Mesodermal cell (in vitro differentiated cells): ENCODE measurements at regions not wholly inside any gene's neighbourhood (a gene's known extent, or its start where the extent isn't known, plus 50 kb on each side); places are given as distances from the start of the nearest gene placed in this dataset.

Experiments
- H3K27ac ChIP-seq: 2 replicates; pipeline ENCODE4 v1.7.0; 2013; ENCODE audit warnings: mild to moderate bottlenecking, low read depth, low read length, moderate library complexity; ENCODE audit not compliant: severe bottlenecking
- H3K36me3 ChIP-seq: 2 replicates; pipeline ENCODE4 v1.7.1; 2013; ENCODE audit warnings: mild to moderate bottlenecking, low read length, moderate library complexity; ENCODE audit not compliant: control insufficient read depth, insufficient read depth
- H3K4me1 ChIP-seq: one replicate; pipeline ENCODE4 v1.7.1; 2013; ENCODE audit warnings: mild to moderate bottlenecking, low read length; ENCODE audit not compliant: insufficient read depth, control insufficient read depth, poor library complexity, severe bottlenecking
- H3K4me3 ChIP-seq: 2 replicates; pipeline ENCODE4 v1.7.0; 2013; ENCODE audit warnings: low read length, control low read depth, mild to moderate bottlenecking; ENCODE audit not compliant: insufficient read depth, poor library complexity, severe bottlenecking; ENCODE audit errors: extremely low read depth
- H3K9me3 ChIP-seq: 2 replicates; pipeline ENCODE4 v1.7.1; 2013; ENCODE audit warnings: mild to moderate bottlenecking, low read length, moderate library complexity; ENCODE audit not compliant: control insufficient read depth
- WGBS, 2 experiments: methylation state at CpG; one replicate each; pipeline ENCODE4 v1.1.5; 2013; ENCODE audit warnings: missing lambda C conversion rate in 2 of 2; ENCODE audit not compliant: insufficient coverage in 2 of 2; 5-methylcytosine and 5-hydroxymethylcytosine counted together

DNA sequence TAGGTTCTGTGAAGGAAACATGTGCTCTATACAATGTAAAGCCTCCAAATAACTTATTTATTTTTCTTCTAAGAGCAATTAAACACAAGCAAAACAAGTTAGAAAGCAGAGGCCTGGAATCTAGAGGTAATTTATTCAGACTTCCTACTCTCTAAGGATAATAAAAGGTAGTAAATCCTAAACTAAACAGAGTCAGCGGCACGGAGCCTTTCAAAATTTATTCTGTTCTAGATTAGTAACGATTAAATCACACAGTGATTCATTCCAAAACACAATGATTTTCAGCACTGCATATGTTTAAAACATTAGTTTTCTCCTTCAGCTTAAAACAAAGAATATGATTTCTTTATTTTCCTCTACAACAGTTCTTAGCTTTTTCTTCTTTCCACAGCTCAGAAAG, 160.9 kb downstream of the FBXO15 start:
- H3K4me3 ChIP-seq, result no peak overlapping the region
- no peak overlapping the region for H3K27ac ChIP-seq
- peaks cover 10% of the 10 kb centered on the region for H3K9me3 ChIP-seq
- no peaks in the 10 kb centered on the region for H3K4me1 ChIP-seq
- no peaks in the 10 kb centered on the region for H3K36me3 ChIP-seq
- 83 to 88% methylated on average over 1 to 2 of the region's 3 CpGs for WGBS, 2 experiments

DNA sequence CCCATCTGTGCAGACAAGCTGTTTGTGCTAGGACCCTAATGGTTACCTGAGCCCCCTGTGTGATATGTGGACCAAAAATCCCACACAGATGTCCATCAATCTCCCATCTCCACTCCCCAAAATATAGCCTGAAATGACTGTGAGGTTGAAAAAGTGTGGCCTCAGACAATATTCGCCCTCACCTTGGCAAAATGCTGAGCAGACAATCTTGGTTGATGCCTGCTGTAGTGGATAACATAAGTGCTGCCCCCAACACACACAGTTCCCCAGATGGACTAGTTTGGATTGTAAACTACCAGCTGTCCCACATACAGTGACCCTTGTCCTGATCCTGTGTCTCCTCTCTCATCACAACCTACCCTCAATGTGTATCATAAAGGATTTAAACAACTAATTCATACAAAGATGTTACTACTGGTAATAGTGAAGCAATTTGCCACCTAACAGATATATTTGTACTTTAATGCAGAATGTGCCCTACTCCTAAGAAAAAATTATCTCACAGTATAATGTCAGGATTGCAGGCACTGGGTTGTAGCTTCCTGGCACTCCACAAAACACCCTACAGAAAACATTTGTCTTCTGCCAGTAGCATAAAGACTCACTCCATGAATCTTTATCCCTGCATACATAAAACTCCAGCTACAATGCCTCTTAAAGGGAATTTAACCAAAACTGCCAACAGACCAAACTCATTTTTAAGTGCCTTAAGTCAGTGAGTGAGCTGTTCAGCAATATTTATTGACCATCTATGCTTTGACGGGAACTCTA, 161.6 kb downstream of the FBXO15 start:
- peaks cover 10% of the 10 kb centered on the region for H3K9me3 ChIP-seq
- H3K4me1 ChIP-seq, result no peaks in the 10 kb centered on the region
- 79 to 92% methylated on average over 2 of the region's 2 CpGs for WGBS, 2 experiments
- no peak overlapping the region for H3K4me3 ChIP-seq
- no peaks in the 10 kb centered on the region for H3K36me3 ChIP-seq
- H3K27ac ChIP-seq, result no peak overlapping the region

DNA sequence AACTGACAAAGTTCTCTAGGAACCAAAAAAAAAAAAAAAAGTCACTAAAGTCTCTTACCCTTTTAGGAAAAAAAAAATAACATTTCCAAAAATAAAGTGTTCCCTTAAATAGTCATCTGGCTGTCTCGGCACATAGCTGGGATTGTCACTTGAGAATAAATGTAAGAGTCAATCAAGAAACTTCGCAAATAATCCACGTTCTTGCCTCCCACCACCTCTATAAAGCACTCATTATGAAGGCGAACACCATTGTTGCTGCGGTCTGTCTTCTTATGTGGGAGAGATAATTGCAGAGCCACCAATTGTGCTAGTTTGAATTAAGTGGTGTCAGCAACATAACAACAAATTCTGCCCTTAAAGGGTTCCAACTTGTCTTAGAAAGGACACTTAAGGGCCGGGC, 163.7 kb downstream of the FBXO15 start:
- Histone ChIP-seq H3K36me3 (no peaks in the 10 kb centered on the region), H3K4me1 (peaks cover 9% of the 10 kb centered on the region), H3K4me3 (no peak overlapping the region), H3K9me3 (peaks cover 10% of the 10 kb centered on the region), H3K27ac (no peak overlapping the region)
- WGBS, 2 experiments, result 80% methylated on average over 1 of the region's 6 CpGs

DNA sequence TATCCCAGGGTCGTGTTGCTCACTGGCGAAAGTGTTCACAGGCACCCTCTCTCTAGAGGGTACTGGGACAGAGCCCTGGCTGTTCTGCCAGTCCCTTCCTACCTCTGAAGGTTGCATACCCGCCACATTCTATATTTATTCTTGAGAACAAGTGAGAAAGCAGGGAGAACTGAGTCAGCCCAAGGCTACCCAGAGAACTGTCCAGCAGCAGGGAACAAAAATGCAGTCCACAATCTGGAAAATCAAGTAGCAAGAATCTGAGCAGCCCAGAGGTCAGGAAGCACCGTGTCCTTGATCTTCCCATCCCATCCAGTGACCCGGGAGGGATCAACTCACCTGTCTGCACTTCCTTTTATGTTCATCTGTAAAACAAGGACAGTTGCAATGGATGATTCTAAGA, 164.1 kb downstream of the FBXO15 start:
- Histone ChIP-seq H3K4me1 (peaks cover 9% of the 10 kb centered on the region), H3K4me3 (no peak overlapping the region), H3K36me3 (no peaks in the 10 kb centered on the region), H3K27ac (no peak overlapping the region), H3K9me3 (peaks cover 10% of the 10 kb centered on the region)
- WGBS, 2 experiments, result 85 to 93% methylated on average over 2 to 4 of the region's 5 CpGs

DNA sequence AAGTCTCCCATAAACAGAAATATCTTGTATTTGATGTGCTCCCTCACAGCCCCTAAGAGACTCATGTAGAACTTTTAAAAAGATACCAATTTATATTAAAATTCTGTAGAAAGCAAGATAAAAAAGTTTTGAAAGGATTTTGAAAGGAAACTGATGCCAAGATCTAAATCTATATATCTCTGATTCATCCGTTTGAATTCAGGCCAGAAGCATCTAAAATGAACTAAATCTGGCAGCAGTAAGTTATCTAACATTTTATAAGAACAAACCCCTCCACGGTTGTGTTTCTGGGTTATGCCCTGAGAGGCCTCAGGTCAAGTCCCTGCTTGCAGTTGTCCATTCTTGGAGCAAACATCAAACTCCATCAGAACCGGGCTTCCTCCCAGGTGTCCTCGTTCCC, 165.8 kb downstream of the FBXO15 start:
- Histone ChIP-seq H3K4me3 (no peak overlapping the region), H3K27ac (no peak overlapping the region), H3K36me3 (no peaks in the 10 kb centered on the region), H3K9me3 (no peaks in the 10 kb centered on the region), H3K4me1 (peaks cover 9% of the 10 kb centered on the region)
- WGBS, 2 experiments, result 79 to 89% methylated on average over 1 to 2 of the region's 4 CpGs

DNA sequence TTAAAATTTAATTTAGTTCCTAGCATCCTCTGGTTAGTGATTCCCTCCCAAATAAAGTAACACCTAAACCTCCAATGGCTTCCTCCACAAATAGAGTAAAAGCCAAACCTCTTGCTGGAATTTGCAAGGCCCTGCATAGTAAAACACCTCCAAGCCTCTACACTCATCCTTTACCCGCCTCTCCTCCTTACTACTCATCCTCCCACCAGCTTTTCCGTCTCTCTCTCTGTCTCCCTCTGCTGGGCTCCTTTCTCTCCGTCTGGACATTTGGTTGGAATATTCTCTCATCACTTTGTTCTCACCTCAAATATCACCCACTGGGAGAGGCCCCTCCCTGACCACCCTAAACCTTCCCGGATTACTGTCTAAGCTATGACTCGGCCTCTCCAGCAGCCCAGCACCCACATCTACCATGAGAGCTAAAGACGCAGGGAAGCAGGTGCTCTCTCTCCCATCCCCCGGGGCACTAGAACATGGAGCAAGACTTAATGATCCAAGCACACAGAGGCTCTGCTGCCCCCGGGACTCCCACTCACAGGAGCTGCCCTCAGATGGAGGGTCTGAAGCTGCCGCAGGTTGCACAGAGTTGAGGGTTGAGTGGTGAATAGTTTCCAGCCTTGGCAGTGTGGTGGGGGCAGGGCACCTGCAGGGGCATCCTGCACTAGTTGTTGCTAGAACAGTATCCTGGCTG, 167.2 kb downstream of the FBXO15 start:
- WGBS, 2 experiments, result 32 to 60% methylated on average over 4 to 6 of the region's 9 CpGs
- no peak overlapping the region for H3K27ac ChIP-seq
- no peak overlapping the region for H3K4me3 ChIP-seq
- H3K9me3 ChIP-seq, result no peaks in the 10 kb centered on the region
- peaks cover 9% of the 10 kb centered on the region for H3K4me1 ChIP-seq
- H3K36me3 ChIP-seq, result no peaks in the 10 kb centered on the region

DNA sequence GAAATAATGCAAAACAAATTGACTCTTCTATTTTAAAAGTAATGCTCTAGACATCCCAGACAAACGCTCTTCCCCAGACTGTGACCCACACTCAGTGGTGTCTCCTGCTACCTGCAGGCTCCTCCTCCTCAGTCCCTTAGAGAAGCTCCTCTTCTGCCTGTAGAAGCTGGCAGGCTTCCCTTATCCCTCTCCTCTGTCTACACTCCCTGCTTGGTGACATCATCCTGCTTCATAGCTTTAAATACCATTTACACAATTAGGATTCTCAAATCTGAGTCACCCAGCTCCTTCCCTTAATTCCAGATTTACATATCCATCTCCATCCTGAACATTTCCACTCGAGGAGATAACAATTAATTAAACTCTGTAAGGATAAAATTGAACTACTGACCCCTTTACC, 167.9 kb downstream of the FBXO15 start:
- WGBS, 2 experiments, result 90 to 94% methylated on average over 1 of the region's 2 CpGs
- Histone ChIP-seq H3K9me3 (no peaks in the 10 kb centered on the region), H3K36me3 (no peaks in the 10 kb centered on the region), H3K4me1 (peaks cover 9% of the 10 kb centered on the region), H3K4me3 (no peak overlapping the region), H3K27ac (no peak overlapping the region)

DNA sequence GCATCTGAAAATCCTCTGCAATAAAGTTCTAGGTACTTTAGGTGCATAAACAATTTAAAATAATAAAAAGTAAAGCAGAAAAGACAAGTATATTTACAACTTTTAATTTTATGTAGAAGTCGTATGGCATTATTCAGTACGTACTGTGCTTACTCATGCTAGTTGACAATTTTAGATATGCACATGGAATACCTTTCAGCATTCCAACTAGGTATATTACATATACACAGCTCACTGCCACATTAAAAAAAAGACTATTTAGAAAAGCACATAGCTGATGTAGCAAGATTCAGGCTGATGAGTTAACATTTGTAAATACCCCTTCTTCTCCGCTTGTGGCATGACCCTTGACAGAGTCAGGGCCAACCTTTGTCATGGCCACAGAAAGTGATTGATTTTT, 171.2 kb downstream of the FBXO15 start:
- no peaks in the 10 kb centered on the region for H3K36me3 ChIP-seq
- 100% methylated on average over 1 of the region's 3 CpGs for WGBS, 2 experiments
- no peak overlapping the region for H3K4me3 ChIP-seq
- peaks cover 9% of the 10 kb centered on the region for H3K4me1 ChIP-seq
- H3K27ac ChIP-seq, result no peak overlapping the region
- no peaks in the 10 kb centered on the region for H3K9me3 ChIP-seq

DNA sequence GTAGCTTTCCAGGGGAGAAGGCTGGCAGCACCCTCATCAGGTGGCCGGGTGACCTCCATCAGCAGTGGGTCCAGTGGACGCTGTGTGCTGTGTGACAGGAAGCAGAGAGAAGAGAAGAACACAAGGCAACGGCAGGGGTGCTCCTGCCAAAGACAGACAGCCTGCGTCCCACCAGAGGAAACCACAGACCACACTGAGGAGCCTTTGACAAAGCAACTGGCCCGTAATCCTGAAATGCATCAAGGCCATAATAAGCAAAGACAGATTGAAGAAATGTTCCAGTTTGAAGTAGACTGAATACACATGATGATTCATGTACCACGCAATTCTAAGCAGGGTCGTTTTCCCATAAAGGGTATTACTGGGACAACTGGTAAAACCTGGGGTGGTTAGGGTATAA, 172.4 kb downstream of the FBXO15 start:
- Histone ChIP-seq H3K4me3 (no peak overlapping the region), H3K27ac (no peak overlapping the region), H3K4me1 (peaks cover 6% of the 10 kb centered on the region), H3K9me3 (no peaks in the 10 kb centered on the region), H3K36me3 (no peaks in the 10 kb centered on the region)
- 85 to 94% methylated on average over 6 to 7 of the region's 7 CpGs for WGBS, 2 experiments

DNA sequence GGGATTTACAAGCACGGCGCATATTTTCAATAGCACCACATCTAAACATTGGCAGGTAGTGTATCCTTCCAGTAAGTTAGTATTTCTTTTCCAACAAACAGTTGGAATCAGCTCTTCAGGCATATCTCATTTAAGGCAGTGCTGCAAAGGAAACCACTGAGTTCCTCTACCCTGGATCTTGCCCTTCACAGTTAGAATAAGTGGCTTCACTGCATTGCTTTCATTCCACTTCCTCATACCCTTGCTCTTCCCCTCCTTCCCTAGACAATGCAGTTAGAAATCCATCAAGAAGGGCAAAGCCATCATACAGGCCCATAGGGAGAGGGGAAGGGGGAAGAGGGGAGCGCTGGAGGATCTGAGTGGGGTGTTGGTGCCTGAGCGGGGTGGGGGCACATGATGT, 173.7 kb downstream of the FBXO15 start:
- Histone ChIP-seq H3K4me1 (no peaks in the 10 kb centered on the region), H3K27ac (no peak overlapping the region)
- 95 to 100% methylated on average over 2 to 4 of the region's 4 CpGs for WGBS, 2 experiments

DNA sequence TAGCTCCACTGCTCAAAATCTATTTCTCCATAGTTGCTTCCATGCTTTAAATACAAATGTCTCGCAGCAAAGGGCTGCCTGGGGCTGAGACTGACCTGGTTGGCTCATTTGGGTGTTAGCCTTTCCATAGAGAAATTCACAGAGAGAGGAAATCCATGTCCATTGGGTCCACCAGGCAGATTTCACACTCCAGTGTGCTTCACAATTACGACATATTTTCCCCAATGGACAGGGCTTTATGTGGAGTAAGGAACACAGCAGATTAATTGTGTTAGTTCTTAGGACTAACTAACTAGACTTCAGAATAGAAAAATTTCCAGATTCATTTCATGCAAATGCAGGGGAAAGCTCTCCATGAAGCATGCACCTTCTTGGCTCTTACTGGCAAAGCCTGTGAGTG, 180.7 kb downstream of the FBXO15 start:
- no peaks in the 10 kb centered on the region for H3K9me3 ChIP-seq
- H3K27ac ChIP-seq, result no peak overlapping the region
- H3K36me3 ChIP-seq, result no peaks in the 10 kb centered on the region
- WGBS, 2 experiments, result 40% methylated on average over 1 of the region's 2 CpGs; no CpG with 5 or more reads in 1 of the 2 experiments
- H3K4me3 ChIP-seq, result no peak overlapping the region
- H3K4me1 ChIP-seq, result no peaks in the 10 kb centered on the region

More for the DNA sequence above, 173.7 kb downstream of the FBXO15 start:
- Histone ChIP-seq H3K4me3 (no peak overlapping the region), H3K9me3 (no peaks in the 10 kb centered on the region), H3K36me3 (no peaks in the 10 kb centered on the region)
